ENCODE measurements at regions not wholly inside any gene's neighbourhood (a gene's known extent, or its start where the extent isn't known, plus 50 kb on each side); places are given as distances from the start of the nearest gene placed in this dataset.

- DNase-seq (ENCODE audit: low spot score) (no peak), ATAC-seq (ENCODE audit: low FRiP score) (no peak)
- no peak for TF ChIP-seq CTCF (IDR thresholded peaks at IDR 0.05)
Observed at GRCh38 chr4:35541146-35541887, 703.0 kb downstream of the ARAP2 start.

DNA sequence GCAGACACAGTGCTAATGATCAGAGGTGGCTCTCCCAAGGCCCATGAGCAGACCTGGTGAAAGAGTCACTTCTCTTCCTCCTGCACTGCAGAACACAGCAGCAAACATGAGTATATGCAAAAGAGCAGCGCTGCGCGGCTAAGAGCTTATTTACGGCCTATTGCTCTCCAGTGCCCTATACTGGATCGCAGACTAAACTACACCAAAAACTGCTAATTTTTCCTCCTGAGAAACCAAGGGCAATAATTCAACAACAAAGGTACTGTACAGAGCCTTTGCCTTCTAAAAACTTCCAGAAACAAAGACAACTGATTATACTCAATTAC lies 702.5 kb downstream of the ARAP2 start:
- ATAC-seq (ENCODE audit: low FRiP score) (no peak), DNase-seq (ENCODE audit: low spot score) (no peak)
- no peak for TF ChIP-seq CTCF (IDR thresholded peaks at IDR 0.05)

GRCh38 chr4:35548921-35549320 lies 695.4 kb downstream of the ARAP2 start:
- TF ChIP-seq CTCF (IDR thresholded peaks at IDR 0.05): no peak
- ATAC-seq (ENCODE audit: low FRiP score): no peak
- no peak for DNase-seq (ENCODE audit: low spot score)

GRCh38 chr4:35556387-35556786 lies 687.9 kb downstream of the ARAP2 start:
- ATAC-seq (ENCODE audit: low FRiP score): no peak
- no peak for TF ChIP-seq CTCF (IDR thresholded peaks at IDR 0.05)
- DNase-seq (ENCODE audit: low spot score): no peak

DNA sequence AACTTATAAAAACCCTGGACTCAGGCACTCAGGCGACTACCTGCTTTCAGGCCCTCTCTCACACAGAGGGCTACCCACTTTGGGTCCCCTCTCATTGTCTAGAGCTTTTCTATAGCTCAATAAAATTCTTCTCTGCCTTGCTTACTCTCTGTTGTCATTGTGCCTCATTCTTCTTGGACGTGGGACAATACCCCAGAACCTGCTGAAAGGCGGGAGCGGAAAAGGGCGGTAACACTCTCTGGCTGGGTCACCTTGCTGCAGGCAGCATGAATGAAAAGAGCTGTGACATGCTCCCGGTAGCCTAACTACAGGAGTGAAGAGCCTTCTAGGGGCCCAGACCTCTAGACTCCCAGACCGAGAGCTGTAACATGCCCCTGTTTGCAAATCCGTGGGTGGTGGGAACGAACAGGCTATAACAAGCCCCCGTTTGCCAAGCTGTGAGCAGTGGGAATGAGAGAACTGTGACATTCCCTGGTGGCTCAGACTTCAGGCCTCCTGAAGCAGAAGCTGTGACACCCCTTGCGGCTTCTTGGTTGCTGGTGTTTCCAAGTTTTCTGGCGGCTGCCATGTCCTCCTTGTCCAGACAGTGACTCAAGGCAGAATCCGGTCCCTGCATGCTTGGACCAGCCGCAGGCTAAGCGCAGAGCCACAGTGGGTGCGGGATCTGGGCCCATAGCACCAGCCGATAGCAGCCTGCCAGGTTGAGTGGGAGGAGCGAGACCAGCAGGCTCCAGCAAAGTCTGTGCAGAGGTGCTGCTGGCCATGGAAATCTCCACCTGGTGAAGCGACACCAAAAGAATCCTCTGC lies 684.6 kb downstream of the ARAP2 start:
- TF ChIP-seq CTCF (IDR thresholded peaks at IDR 0.05): no peak
- ATAC-seq (ENCODE audit: low FRiP score): no peak

GRCh38 chr4:35562861-35563260 lies 681.5 kb downstream of the ARAP2 start:
- TF ChIP-seq CTCF (IDR thresholded peaks at IDR 0.05): no peak
- ATAC-seq (ENCODE audit: low FRiP score) (no peak), DNase-seq (ENCODE audit: low spot score) (no peak)

More for the DNA sequence above, 684.6 kb downstream of the ARAP2 start:
- DNase-seq (ENCODE audit: low spot score): no peak

- no peak for ATAC-seq (ENCODE audit: low FRiP score)
- TF ChIP-seq CTCF (IDR thresholded peaks at IDR 0.05): no peak
- no peak for DNase-seq (ENCODE audit: low spot score)
Observed at GRCh38 chr4:35565640-35566039, 678.7 kb downstream of the ARAP2 start.

Measured in omental fat pad (tissue), 3 donors.